Mucosa of descending colon (tissue), 3 donors: ENCODE measurements at regions not wholly inside any gene's neighbourhood (a gene's known extent, or its start where the extent isn't known, plus 50 kb on each side); places are given as distances from the start of the nearest gene placed in this dataset.

Experiments used
- ATAC-seq: fragments of 200-7000 bp; cut with Tn5 transposase; one replicate; pipeline ENCODE4 v1.9.1; 2020; ENCODE audit warnings: mild to moderate bottlenecking, moderate library complexity
- DNase-seq, 3 donors: peaks; one replicate each; pipeline ENCODE4 v3.0.0-alpha.2; 2020
- H3K36me3 ChIP-seq: fragments of 200-600 bp; one replicate; pipeline ENCODE4 v1.8.0; 2021; ENCODE audit warnings: low read depth, mild to moderate bottlenecking
- H3K4me1 ChIP-seq: fragments of 200-600 bp; one replicate; pipeline ENCODE4 v1.8.0; 2021; ENCODE audit warnings: low read depth, mild to moderate bottlenecking
- H3K4me3 ChIP-seq: fragments of 200-600 bp; one replicate; pipeline ENCODE4 v1.8.0; 2021; ENCODE audit warnings: mild to moderate bottlenecking
- H3K9me3 ChIP-seq: fragments of 200-600 bp; one replicate; pipeline ENCODE4 v1.8.0; 2021; ENCODE audit warnings: mild to moderate bottlenecking
- CTCF ChIP-seq: fragments of 200-600 bp; IDR thresholded peaks from one replicate; pipeline ENCODE4 v1.8.0; 2022; ENCODE audit warnings: antibody characterized with exemption, mild to moderate bottlenecking
- intact Hi-C, 2 donors: fragments of 100-400 bp; cut with DNase I in 1 of 2; cut with micrococcal nuclease in 1 of 2; formaldehyde crosslinking; loops; one replicate each; pipeline versions ENCODE4 v1.11.0 to v1.11.1; 2022; cut with DNase I, micrococcal nuclease
- donor health status: DM: no; HTN: no; CAD: no; lungs with moderate emphysema.
- donor health status: DM: no; HTN: no; CAD: no.
- donor health status: DM: no; HTN: yes; CAD: no.

GRCh38 chr13:74835579-74835978 lies 646.4 kb downstream of the TBC1D4 start:
- Histone ChIP-seq H3K4me1 (no peaks in the 10 kb centered on the region), H3K9me3 (no peaks in the 10 kb centered on the region), H3K4me3 (no peak overlapping the region), H3K36me3 (no peaks in the 10 kb centered on the region)
- ATAC-seq (no peak), DNase-seq (no peak)
- intact Hi-C loops = no loop called here
- TF ChIP-seq CTCF = no peak

- no peaks in the 10 kb centered on the region for H3K9me3 ChIP-seq
- no peak overlapping the region for H3K4me3 ChIP-seq
- TF ChIP-seq CTCF = no peak
- DNase-seq (no peak), ATAC-seq (no peak)
- intact Hi-C loops = no loop called here
- H3K36me3 ChIP-seq = no peaks in the 10 kb centered on the region
- H3K4me1 ChIP-seq = no peaks in the 10 kb centered on the region
These were observed 656.1 kb downstream of the TBC1D4 start for GRCh38 chr13:74825938-74826246.

- DNase-seq = no peak
These were observed 656.6 kb downstream of the TBC1D4 start for GRCh38 chr13:74825152-74825937.

GRCh38 chr13:74820809-74821208 lies 661.2 kb downstream of the TBC1D4 start:
- intact Hi-C loops = no loop called here
- ATAC-seq (no peak), DNase-seq (no peak)
- H3K36me3 ChIP-seq = no peaks in the 10 kb centered on the region
- no peaks in the 10 kb centered on the region for H3K4me1 ChIP-seq
- no peak for TF ChIP-seq CTCF
- no peaks in the 10 kb centered on the region for H3K9me3 ChIP-seq
- H3K4me3 ChIP-seq = no peak overlapping the region

More at GRCh38 chr13:74825152-74825937, 656.6 kb downstream of the TBC1D4 start:
- intact Hi-C loops = no loop called here
- no peak for TF ChIP-seq CTCF
- Histone ChIP-seq H3K9me3 (no peaks in the 10 kb centered on the region), H3K4me3 (no peak overlapping the region), H3K4me1 (no peaks in the 10 kb centered on the region), H3K36me3 (no peaks in the 10 kb centered on the region)
- no peak for ATAC-seq

GRCh38 chr13:74819549-74819948 lies 662.4 kb downstream of the TBC1D4 start:
- no peaks in the 10 kb centered on the region for H3K36me3 ChIP-seq

More at GRCh38 chr13:74819549-74819948, 662.4 kb downstream of the TBC1D4 start:
- H3K9me3 ChIP-seq = no peaks in the 10 kb centered on the region
- intact Hi-C loops = no loop called here
- no peak for TF ChIP-seq CTCF
- DNase-seq (no peak), ATAC-seq (no peak)
- no peak overlapping the region for H3K4me3 ChIP-seq
- no peaks in the 10 kb centered on the region for H3K4me1 ChIP-seq
